ENCODE measurements at regions not wholly inside any gene's neighbourhood (a gene's known extent, or its start where the extent isn't known, plus 50 kb on each side); places are given as distances from the start of the nearest gene placed in this dataset.
"Not testable (repeated sequence)": the region's sequence is repeated elsewhere in the genome, so short reads cannot be mapped to it uniquely, and the experiment has no call there.

- no peak for TF ChIP-seq CTCF (IDR thresholded peaks at IDR 0.05)
- no peak overlapping the region for H3K4me3 Mint-ChIP-seq
- no peak overlapping the region for H3K27ac Mint-ChIP-seq
- H3K36me3 Mint-ChIP-seq (ENCODE audit: low read depth), result no peaks in the 10 kb centered on the region
- no peaks in the 10 kb centered on the region for H3K4me1 Mint-ChIP-seq (ENCODE audit: low read depth)
- DNase-seq, result no peak
- H3K9me3 Mint-ChIP-seq, result no peaks in the 10 kb centered on the region
- H3K27me3 Mint-ChIP-seq (ENCODE audit: insufficient read depth), result peaks cover 9% of the 10 kb centered on the region
Measured at GRCh38 chr4:22595684-22596083, 79.8 kb upstream of the ADGRA3 start.

GRCh38 chr4:22596409-22596808 lies 80.5 kb upstream of the ADGRA3 start:
- H3K27ac Mint-ChIP-seq, result no peak overlapping the region
- H3K27me3 Mint-ChIP-seq (ENCODE audit: insufficient read depth), result peaks cover 9% of the 10 kb centered on the region
- DNase-seq, result no peak
- no peaks in the 10 kb centered on the region for H3K4me1 Mint-ChIP-seq (ENCODE audit: low read depth)
- no peak overlapping the region for H3K4me3 Mint-ChIP-seq
- no peak for TF ChIP-seq CTCF (IDR thresholded peaks at IDR 0.05)
- no peaks in the 10 kb centered on the region for H3K9me3 Mint-ChIP-seq
- H3K36me3 Mint-ChIP-seq (ENCODE audit: low read depth), result no peaks in the 10 kb centered on the region

- no peak for TF ChIP-seq CTCF (IDR thresholded peaks at IDR 0.05)
- H3K27ac Mint-ChIP-seq, result no peak overlapping the region
- H3K36me3 Mint-ChIP-seq (ENCODE audit: low read depth), result no peaks in the 10 kb centered on the region
- H3K9me3 Mint-ChIP-seq, result no peaks in the 10 kb centered on the region
- no peak for DNase-seq
- peaks cover 9% of the 10 kb centered on the region for H3K27me3 Mint-ChIP-seq (ENCODE audit: insufficient read depth)
- H3K4me3 Mint-ChIP-seq, result no peak overlapping the region
- no peaks in the 10 kb centered on the region for H3K4me1 Mint-ChIP-seq (ENCODE audit: low read depth)
Measured at GRCh38 chr4:22597471-22597870, 81.6 kb upstream of the ADGRA3 start.

GRCh38 chr4:22598113-22599047 lies 82.5 kb upstream of the ADGRA3 start:
- not testable (repeated sequence) for H3K27me3 Mint-ChIP-seq (ENCODE audit: insufficient read depth); DNase-seq; H3K27ac Mint-ChIP-seq; H3K4me1 Mint-ChIP-seq (ENCODE audit: low read depth); H3K9me3 Mint-ChIP-seq; H3K36me3 Mint-ChIP-seq (ENCODE audit: low read depth); H3K4me3 Mint-ChIP-seq

- not testable (repeated sequence) for H3K4me3 Mint-ChIP-seq; H3K27ac Mint-ChIP-seq; H3K36me3 Mint-ChIP-seq (ENCODE audit: low read depth); DNase-seq; H3K9me3 Mint-ChIP-seq; H3K4me1 Mint-ChIP-seq (ENCODE audit: low read depth); H3K27me3 Mint-ChIP-seq (ENCODE audit: insufficient read depth)
Measured at GRCh38 chr4:22599228-22599928, 83.5 kb upstream of the ADGRA3 start.

- not testable (repeated sequence) for H3K4me3 Mint-ChIP-seq; H3K9me3 Mint-ChIP-seq; H3K27ac Mint-ChIP-seq; H3K27me3 Mint-ChIP-seq (ENCODE audit: insufficient read depth); H3K36me3 Mint-ChIP-seq (ENCODE audit: low read depth); DNase-seq; H3K4me1 Mint-ChIP-seq (ENCODE audit: low read depth)
Measured at GRCh38 chr4:22599929-22600432, 84.1 kb upstream of the ADGRA3 start.

- DNase-seq; H3K4me3 Mint-ChIP-seq; H3K27ac Mint-ChIP-seq; H3K9me3 Mint-ChIP-seq; H3K36me3 Mint-ChIP-seq (ENCODE audit: low read depth); H3K27me3 Mint-ChIP-seq (ENCODE audit: insufficient read depth); H3K4me1 Mint-ChIP-seq (ENCODE audit: low read depth): not testable (repeated sequence)
Measured at GRCh38 chr4:22601638-22602037, 85.8 kb upstream of the ADGRA3 start.
